ENCODE measurements at regions not wholly inside any gene's neighbourhood (a gene's known extent, or its start where the extent isn't known, plus 50 kb on each side); places are given as distances from the start of the nearest gene placed in this dataset.

- Histone ChIP-seq H3K4me2 (ENCODE audit: insufficient read depth, low read length) (no peak overlapping the region), H4K20me1 (ENCODE audit: insufficient read depth, low read length) (no peaks in the 10 kb centered on the region), H3K4me3 (ENCODE audit: insufficient read depth, low read length) (no peak overlapping the region), H3K36me3 (ENCODE audit: insufficient read depth, low read length) (no peaks in the 10 kb centered on the region), H2AFZ (ENCODE audit: low read length) (no peak overlapping the region), H3K79me2 (ENCODE audit: insufficient read depth, low read length) (no peaks in the 10 kb centered on the region), H3K27me3 (ENCODE audit: insufficient read depth, low read length) (no peaks in the 10 kb centered on the region), H3K9me3 (ENCODE audit: low read depth, low read length) (no peaks in the 10 kb centered on the region), H3K4me1 (ENCODE audit: insufficient read depth, low read length) (no peaks in the 10 kb centered on the region), H3K27ac (ENCODE audit: low read depth, low read length) (no peak overlapping the region)
- TF ChIP-seq, protein P1, sequence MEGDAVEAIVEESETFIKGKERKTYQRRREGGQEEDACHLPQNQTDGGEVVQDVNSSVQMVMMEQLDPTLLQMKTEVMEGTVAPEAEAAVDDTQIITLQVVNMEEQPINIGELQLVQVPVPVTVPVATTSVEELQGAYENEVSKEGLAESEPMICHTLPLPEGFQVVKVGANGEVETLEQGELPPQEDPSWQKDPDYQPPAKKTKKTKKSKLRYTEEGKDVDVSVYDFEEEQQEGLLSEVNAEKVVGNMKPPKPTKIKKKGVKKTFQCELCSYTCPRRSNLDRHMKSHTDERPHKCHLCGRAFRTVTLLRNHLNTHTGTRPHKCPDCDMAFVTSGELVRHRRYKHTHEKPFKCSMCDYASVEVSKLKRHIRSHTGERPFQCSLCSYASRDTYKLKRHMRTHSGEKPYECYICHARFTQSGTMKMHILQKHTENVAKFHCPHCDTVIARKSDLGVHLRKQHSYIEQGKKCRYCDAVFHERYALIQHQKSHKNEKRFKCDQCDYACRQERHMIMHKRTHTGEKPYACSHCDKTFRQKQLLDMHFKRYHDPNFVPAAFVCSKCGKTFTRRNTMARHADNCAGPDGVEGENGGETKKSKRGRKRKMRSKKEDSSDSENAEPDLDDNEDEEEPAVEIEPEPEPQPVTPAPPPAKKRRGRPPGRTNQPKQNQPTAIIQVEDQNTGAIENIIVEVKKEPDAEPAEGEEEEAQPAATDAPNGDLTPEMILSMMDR (IDR thresholded peaks at IDR 0.05; ENCODE audit: extremely low read depth, low read depth, low read length), result no peak
- no peak for DNase-seq (ENCODE audit: insufficient read length, low spot score, missing footprints)
Observed at GRCh38 chr3:145124900-145125678, 1035.9 kb downstream of the PLOD2 start.

DNA sequence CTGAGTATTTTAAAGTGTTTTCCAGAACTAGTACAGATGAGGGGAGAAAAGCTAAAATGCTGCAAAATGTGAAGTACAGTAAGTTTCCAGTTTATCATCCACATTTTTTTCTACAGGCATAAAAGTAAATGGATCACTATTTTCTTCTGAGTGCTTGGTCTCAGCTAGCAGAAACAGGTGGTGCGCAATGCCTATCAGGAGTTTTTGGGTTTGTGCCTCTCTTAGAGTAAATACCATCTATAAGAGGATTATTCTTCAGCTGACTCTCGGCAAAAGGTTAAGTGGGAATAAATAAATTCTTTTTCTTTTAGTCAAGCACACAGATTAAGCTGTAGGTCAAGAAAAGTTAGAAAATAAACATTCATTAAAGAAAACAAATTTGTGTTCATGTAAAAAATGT lies 1027.7 kb downstream of the PLOD2 start:
- Histone ChIP-seq H3K9me3 (ENCODE audit: low read depth, low read length) (peaks cover 2% of the 10 kb centered on the region), H3K4me1 (ENCODE audit: insufficient read depth, low read length) (no peaks in the 10 kb centered on the region), H3K36me3 (ENCODE audit: insufficient read depth, low read length) (no peaks in the 10 kb centered on the region), H3K27me3 (ENCODE audit: insufficient read depth, low read length) (no peaks in the 10 kb centered on the region), H3K4me2 (ENCODE audit: insufficient read depth, low read length) (no peak overlapping the region), H3K4me3 (ENCODE audit: insufficient read depth, low read length) (no peak overlapping the region), H2AFZ (ENCODE audit: low read length) (no peak overlapping the region), H4K20me1 (ENCODE audit: insufficient read depth, low read length) (no peaks in the 10 kb centered on the region), H3K27ac (ENCODE audit: low read depth, low read length) (no peak overlapping the region), H3K79me2 (ENCODE audit: insufficient read depth, low read length) (no peaks in the 10 kb centered on the region)
- TF ChIP-seq, protein P1 (IDR thresholded peaks at IDR 0.05; ENCODE audit: extremely low read depth, low read depth, low read length), result no peak
- no peak for DNase-seq (ENCODE audit: insufficient read length, low spot score, missing footprints)

DNA sequence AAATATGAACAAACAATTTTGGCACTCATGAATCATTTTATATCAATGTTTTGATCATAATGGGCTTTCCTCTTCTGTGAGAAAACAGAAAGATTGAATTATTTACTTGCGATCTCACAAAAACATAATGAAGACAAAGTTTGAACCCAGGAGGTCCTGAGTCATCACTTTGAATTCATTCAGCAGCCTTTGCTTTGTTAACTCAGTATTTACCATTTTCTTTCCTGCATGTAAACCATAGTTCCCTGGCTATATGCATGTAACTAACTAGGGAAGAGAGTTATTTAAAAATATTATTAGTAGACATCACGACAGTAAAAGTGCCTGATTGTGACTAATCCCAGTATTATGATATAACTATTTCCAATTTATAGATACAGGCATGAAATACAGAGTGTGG lies 1026.2 kb downstream of the PLOD2 start:
- no peak overlapping the region for H3K4me3 ChIP-seq (ENCODE audit: insufficient read depth, low read length)
- TF ChIP-seq, protein P1 (IDR thresholded peaks at IDR 0.05; ENCODE audit: extremely low read depth, low read depth, low read length), result no peak
- H3K36me3 ChIP-seq (ENCODE audit: insufficient read depth, low read length), result no peaks in the 10 kb centered on the region
- H4K20me1 ChIP-seq (ENCODE audit: insufficient read depth, low read length), result no peaks in the 10 kb centered on the region
- H3K4me1 ChIP-seq (ENCODE audit: insufficient read depth, low read length), result no peaks in the 10 kb centered on the region
- peaks cover 2% of the 10 kb centered on the region for H3K9me3 ChIP-seq (ENCODE audit: low read depth, low read length)
- no peaks in the 10 kb centered on the region for H3K27me3 ChIP-seq (ENCODE audit: insufficient read depth, low read length)
- H3K79me2 ChIP-seq (ENCODE audit: insufficient read depth, low read length), result no peaks in the 10 kb centered on the region
- H3K4me2 ChIP-seq (ENCODE audit: insufficient read depth, low read length), result no peak overlapping the region
- peak; percentile 11 for DNase-seq (ENCODE audit: insufficient read length, low spot score, missing footprints)
- no peak overlapping the region for H2AFZ ChIP-seq (ENCODE audit: low read length)
- H3K27ac ChIP-seq (ENCODE audit: low read depth, low read length), result no peak overlapping the region

DNA sequence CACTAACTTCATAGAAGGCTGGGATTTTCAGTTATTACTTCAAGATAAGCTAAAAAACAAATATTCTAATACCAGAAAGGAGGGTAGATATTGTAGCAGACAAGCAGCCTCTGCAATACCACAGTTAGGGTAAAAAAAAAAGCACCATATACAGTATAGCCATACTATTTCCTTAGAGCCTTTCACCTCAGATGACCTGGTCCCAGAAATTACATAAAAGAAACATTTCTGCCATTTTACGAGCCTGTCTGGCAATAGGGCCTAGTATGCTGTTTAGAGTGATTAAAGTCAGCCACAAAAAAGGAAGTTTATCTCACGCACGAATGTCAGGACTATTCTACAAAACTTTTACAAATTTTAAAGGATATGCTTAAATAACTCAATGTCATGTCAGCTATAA lies 1016.6 kb downstream of the PLOD2 start:
- DNase-seq (ENCODE audit: insufficient read length, low spot score, missing footprints), result no peak
- no peak overlapping the region for H3K4me2 ChIP-seq (ENCODE audit: insufficient read depth, low read length)

More for the DNA sequence above, 1016.6 kb downstream of the PLOD2 start:
- Histone ChIP-seq H3K4me1 (ENCODE audit: insufficient read depth, low read length) (no peaks in the 10 kb centered on the region), H3K4me3 (ENCODE audit: insufficient read depth, low read length) (no peak overlapping the region), H3K36me3 (ENCODE audit: insufficient read depth, low read length) (no peaks in the 10 kb centered on the region), H3K27me3 (ENCODE audit: insufficient read depth, low read length) (no peaks in the 10 kb centered on the region), H3K79me2 (ENCODE audit: insufficient read depth, low read length) (no peaks in the 10 kb centered on the region), H4K20me1 (ENCODE audit: insufficient read depth, low read length) (no peaks in the 10 kb centered on the region), H3K27ac (ENCODE audit: low read depth, low read length) (no peak overlapping the region), H3K9me3 (ENCODE audit: low read depth, low read length) (no peaks in the 10 kb centered on the region), H2AFZ (ENCODE audit: low read length) (no peak overlapping the region)
- TF ChIP-seq, protein P1 (IDR thresholded peaks at IDR 0.05; ENCODE audit: extremely low read depth, low read depth, low read length), result no peak

Data from osteoblast (primary cell).